HG03103 (cell line): ENCODE measurements at regions not wholly inside any gene's neighbourhood (a gene's known extent, or its start where the extent isn't known, plus 50 kb on each side); places are given as distances from the start of the nearest gene placed in this dataset.

ENCODE experiments used
- ATAC-seq: cut with Tn5 transposase; IDR thresholded peaks from one replicate; pipeline ENCODE4 v1.9.1; 2021; ENCODE audit warnings: low read depth; ENCODE audit not compliant: unreplicated experiment

DNA sequence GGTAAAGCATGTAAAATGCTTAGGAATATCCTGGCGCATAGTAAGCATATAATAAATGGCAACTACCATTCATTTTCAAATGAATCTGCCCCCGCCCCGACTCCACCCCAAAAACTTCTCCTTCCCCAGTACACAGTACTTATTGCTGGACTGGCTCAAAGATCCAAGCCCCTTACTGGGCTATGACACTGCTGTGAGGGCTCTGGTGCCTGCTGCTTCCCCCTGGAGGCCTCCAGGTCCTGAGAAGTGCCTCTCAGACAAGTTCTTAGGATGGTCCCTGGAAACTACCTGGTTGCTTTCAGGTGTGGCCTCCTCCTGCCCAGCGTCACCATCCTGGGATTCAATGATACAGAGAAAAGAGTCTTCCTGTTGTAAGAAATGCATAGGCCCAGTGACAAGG is 190.6 kb upstream of the NTM start:
- ATAC-seq = no peak

DNA sequence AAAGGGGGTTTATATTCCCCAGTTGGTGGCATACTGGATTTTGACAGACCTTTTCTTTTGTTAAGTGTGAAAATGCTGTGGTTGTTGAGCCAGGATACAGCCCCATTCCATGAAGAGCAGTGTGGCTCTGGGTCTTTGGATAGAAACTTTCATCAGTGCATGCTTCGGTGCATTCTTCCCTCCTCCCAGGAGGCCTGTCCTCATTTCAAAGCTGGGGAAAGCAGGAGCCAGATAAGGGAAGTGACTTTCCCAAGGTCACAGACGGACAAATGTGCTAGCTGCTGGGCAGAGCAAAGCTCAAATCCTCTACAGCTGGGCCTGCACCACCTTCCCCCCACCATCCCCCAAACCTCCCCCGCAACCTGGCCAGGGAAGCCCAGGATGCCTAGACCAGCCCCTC is 184.5 kb upstream of the NTM start:
- ATAC-seq = no peak

DNA sequence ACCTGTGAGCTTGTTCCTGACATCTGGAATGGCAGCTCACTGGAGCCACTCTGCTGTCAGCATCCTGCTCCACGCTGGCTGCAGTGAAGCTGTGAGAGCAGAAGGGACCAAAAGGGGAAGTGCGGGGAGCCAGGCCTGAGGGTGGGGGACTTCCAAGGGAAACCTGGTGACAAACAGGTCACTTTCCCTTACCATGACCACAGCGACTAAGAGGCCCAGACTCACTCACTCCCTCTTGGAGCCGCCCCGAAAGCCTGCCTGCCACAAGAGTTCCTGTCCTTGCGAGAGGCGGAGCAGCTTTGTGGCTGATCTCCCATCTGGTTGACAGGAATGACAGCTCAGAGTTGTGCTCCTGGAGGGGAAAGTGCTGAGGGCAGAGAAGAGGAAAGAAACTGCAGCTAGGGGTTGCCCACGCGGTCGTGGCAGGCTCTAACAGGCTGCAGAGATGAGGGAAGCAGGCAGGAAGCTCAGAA is 183.8 kb upstream of the NTM start:
- ATAC-seq = peak; percentile 83

DNA sequence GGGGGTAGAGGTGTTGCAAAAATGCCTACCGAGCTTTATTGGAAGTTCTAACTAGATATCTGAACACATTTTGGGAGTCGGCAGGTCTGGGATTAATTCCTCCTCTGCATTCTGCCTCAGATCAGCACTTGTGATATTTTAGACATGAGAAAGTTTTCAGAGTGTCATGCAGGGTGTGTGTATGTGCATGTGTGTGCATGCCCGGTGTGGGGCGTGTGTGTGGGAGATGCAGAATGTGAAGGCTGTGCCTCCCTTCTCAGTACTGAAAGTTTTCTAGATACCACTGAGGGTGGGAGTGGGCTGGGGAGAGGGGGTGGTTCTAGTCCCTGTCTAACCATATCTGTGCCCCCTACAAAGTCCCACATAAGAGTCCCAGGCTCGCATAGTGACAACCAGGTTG is 180.0 kb upstream of the NTM start:
- no peak for ATAC-seq

DNA sequence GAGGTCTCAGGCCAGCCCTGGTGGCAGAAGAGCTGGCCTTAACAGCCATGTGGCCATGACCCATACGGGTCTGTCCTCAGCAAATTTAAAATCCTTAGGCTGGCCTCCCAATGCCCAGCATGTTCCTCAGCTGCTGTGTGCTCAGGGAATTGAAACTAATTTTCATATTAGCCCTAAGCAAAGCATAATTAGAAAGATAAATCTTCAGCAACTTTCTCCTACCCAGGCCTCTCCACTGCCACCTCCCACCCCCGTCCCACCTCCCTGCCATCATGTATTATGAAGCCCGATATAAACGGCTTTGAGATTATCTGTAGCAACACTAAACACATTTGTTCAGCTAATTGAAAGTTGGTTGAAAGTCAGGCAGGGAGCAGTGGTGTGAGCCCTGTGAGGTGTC is 178.8 kb upstream of the NTM start:
- ATAC-seq = no peak

DNA sequence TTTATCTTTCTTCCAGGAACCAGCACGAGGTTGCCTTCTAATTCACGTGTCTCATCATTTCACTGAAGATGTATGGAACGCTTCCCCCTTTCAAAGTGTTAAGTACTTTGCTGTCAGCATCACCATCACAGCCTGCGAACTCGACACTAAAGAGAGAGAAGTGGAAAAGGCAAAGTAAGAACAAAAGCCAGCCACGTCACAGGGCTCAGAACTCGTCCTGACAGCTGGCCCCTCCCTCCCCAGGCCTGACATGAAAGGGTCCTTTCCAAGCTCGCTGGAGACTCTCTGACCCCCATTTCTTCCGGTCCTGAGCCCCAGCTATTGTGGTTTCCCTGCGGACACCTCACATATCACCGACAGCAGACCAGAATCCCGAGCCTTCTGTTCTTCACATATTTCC is 177.8 kb upstream of the NTM start:
- no peak for ATAC-seq

DNA sequence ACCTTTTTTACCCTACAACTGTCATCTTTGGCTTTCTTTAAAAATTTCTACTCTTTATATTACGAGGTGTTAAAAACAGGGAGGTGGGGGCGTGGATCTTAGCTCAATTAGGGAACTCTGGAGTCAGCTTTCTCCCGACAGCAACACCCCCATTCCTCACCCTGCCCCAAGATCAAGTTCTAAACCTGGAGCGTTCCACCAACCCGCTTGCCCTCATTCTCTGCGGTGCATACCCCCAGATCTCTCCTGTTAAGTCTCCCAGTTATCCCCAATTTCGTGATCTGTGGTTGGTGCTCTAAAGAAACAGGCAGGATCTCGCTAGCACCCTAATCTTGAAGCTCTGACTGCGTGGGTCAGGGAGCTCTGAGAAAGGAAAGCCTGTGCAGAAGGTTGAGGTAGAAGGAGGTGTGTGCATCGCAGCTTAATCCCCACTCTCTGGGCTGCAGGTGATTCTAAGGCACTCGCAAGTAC is 177.3 kb upstream of the NTM start:
- no peak for ATAC-seq

DNA sequence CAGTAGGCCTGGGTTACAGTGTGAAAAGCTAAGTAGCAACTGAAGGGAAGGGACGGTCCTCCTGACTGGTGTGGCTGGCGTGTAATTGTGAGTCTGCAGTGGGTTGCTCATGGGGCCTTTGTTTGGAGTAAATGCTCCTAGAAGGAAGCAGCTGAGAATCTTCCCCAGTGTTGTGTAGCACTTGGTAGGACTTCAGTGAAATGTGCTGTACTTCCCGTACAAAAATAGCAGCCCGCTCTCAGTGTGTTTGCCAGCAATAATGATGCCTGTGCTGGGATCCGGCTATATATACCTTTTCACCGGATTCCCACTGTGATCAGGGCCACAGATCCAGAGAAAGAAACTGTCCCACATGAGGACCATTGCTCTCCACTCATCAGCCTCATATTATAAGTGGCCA is 175.7 kb upstream of the NTM start:
- ATAC-seq = no peak

DNA sequence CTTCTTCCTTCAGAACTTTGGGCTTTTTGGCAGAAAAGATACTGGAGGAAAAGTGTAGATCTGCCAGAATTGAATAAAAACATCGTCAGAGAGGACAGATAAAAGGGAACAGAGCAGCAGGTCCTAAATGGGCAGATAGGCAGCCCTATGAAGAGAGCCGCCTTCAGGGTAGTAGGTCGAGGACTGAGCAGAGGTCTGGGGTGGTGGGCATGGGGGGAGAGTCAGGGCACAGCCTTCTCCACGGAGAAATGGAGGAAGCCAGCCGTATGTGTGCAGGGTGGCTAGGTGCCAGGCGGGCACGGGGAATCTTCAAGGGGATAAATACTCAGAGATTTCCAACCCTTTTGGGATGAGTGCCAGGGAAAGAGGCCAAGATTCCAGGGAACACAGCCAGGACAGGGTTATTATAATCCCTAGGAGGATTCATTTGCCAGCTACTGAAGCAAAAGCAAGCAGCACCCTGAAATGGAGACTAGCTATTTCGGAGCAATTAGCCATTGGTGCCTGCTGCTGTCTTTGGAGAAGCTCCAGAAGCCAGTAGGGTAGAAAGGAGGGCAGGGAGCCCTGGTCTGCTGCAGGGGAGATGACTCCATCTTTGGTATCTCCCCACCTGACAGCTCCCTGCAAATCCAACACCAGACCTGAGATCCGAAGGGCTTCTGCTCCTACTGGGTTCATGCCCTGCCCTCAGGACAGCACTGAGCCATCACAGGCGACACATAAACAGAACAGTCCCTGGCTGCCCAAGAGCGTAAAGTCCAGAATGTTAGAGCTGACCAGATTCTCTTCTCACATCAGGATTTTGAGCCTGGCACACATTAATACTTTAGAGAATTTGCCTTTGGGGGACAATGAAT is 174.5 kb upstream of the NTM start:
- no peak for ATAC-seq

DNA sequence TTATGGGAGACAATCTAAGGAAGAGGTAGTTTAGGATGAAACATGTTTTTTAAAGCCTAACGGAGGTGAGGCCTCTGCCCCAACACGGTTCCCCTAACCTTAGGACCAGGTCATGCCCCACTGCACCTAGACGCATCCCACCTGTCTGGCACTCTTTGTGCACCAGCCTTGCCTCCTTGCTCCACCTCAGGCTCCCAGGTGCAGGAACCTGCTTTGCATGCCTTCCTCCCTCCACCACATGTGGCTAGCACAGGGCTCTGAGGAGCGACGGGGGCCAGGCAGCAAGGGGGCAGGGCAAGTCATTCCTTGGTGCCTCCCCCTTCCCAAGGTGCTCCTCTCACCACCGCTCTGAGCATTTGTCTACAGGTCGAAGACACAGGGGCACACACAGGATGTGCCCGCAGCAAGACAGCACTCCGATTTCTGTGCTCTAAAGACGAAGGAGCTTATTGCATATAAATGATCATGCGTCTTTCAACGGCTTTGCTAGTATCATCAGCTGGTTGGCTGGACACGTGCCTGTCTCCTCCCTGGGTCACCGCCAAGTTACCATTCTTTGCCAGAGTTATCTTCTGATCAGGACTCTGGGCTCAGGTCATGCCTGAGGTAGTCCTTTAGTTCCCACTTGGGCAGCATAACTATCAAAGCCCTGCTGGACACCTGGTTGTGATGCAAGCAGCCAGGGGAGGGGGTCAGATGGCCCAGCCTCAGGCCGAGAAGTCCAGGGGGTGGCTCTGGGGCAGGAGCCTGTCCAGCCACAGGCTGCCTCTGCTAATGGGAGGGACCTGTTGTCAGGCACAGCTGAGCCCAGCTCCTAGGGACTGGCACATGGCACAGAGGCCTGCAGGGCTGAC is 172.0 kb upstream of the NTM start:
- no peak for ATAC-seq

DNA sequence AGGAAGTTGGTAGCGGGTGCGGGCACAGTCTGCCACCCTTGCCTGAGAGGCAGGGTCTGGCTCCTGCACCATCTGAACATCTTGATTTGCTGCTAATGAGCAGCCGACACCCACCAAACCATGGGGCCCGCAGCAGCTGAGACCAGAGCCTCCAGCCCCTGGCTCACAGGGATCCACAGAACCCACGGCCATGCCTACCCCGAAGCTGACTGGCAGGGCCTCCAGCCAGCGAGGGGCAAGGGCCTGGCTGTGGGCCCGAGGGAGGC is 171.5 kb upstream of the NTM start:
- no peak for ATAC-seq

DNA sequence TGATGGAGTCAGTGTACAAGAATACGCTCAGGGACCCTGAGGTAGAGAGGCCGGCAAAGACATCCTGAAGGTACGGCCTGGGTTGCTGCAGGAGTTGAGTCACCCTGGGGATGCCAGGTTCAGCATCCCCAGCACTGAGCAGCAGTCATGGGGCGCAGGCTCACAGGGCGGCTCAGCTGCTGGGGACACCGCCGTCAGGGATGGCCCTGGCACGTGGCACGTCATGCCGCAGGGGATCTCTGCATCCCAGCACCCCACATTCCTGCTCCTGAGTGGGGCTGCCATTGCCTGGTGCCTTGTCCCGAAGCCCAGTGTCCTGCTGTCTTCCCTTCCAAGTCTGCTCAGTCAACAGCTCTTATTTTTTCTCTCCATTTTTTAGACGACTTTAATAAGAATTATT is 168.7 kb upstream of the NTM start:
- no peak for ATAC-seq

DNA sequence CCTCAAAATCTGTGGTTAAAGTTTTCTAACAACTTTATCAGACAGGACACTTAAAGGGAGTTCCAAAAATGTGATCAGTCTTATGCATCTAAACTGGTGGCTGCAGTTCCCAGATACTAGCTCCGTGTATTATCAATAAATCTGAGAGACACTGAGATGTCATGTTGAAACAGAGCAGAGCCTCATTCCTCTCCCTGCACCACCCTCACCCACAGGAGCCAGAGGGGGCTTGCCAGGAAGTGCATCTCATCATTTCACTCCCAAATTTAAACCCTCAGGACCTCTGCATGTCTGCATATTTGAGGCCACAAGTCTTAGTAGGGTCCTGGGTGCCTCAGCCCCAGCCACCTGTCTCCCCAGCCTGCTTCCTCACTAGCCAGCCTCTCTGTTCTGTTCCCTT is 167.4 kb upstream of the NTM start:
- ATAC-seq = no peak

DNA sequence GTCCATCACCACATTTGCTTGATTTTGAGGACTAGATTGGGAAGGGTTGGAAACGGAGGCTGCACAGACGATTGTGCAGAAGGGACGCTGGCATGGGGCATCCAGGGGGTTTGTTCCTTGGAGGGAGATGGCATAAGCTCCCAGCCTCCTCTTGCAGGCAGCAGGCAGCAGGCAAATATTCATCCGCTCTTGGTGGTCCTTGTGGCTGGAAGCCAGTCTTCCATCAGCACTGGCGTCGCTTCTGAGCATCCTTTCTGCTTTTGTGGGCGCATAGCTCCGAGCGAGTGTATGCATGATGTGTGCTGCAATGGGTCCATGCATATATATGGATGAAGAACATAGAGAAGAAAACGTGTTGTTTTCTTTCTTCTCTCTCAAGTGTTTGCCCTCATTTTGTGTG is 166.1 kb upstream of the NTM start:
- no peak for ATAC-seq

DNA sequence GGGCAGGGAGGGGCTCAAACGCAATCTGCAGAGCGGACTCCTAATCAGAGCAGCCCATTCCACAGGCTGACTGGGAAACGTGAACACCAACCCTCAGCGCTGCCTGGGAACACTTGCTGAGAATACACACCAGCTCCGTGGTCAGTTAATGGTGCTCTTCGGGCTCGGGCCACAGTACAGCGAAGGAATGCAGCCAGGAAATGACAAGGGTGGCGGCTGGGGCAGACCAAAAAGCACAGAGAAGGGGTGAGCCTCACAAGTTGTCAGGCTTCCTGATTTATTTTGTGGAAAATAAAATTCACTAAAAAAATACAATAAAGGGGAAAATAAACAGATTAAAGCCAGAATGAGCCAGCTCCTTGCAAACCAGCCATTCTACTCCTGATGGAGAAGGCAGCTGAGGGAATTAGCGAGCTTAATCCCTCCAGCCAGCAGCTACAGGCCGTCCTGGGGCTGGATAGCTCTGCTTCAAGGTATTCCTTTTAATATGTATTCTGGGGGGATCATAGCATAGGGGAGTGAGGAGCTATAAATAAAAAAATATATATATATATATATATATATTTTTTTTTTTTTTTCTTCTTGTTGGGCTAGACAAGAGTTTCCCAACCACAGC is 165.5 kb upstream of the NTM start:
- ATAC-seq = no peak

DNA sequence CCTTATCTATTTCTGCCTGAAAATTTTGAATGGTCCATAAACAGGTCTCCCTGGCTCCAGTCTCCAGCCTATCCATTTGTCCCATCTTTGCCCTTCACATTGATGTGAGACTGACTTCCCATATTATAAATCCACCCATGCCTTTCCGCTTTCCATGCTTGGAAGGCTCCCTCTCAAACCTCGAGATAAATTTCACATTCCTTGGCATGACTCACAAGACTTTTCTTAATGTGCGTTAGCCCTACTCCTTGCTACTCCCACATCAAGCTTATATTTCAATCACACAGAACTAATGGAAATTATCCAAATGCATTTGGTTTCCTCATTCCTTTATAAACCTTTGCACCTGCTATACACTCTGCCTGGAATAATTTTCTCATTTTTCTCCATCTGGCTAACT is 163.7 kb upstream of the NTM start:
- no peak for ATAC-seq

DNA sequence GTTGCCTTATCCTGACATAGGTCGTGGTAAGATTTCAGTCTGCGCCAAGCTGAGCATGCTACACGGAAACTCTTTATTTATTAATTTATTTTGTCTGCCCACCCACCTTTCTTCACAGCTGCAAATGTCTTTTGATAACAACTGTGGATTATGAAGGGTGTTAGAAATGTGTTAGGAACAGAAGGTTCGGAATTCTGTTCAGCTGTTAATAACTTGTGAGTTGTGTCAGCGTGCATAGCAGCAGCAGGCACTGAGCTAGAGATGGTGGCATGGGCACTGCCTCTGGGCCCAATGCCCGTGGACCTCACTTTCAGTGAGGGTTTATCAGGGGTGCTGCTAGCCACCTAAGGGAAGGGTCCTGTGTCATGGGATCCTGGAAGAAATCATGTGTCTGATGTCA is 162.5 kb upstream of the NTM start:
- ATAC-seq = no peak

DNA sequence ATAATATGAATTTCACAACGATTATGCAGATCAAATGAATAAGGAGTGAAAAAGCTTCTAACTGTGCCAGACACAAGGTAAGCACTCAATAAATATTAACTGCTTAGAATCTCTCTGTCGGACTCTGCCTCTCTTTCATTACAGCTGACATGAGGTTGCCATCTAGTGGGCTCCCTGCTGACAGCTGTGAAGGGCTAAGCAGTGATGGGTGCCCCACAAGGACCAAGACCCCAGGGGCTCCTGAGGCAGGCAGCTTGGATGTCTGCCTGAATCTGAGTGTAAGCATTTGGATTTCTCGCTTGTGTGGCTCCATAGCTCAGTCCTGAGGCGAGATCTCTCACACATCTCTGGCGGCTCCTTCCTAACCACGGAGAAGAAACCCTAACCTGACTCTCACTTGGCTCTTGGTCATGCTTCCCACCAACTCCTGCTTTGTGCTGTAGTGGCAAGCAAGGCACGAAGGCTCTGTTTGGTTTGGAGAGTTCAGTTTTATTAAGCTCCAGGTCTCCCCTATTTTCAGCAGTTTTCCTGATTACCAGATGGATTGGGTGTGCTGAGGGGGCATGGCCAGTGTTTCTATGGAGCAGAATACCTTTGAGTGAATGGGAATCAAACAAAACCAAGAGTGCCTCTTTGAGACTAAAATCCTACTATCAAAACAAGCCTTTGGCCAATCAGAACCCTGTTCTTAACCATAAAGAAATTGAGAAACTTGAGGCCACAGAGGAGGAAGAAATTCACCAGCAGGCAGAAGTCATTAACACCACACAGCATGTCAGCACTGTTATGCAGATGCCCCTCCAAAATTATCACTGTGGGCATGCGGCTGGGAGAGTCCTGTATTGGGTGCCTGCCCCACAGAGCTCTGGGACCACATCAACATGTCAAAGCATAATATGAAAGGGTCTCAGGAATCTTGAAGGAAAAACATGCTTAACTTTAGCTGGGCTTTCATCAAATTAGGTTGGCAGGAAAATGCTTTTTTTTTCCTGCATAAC is 152.8 kb upstream of the NTM start:
- ATAC-seq = no peak

DNA sequence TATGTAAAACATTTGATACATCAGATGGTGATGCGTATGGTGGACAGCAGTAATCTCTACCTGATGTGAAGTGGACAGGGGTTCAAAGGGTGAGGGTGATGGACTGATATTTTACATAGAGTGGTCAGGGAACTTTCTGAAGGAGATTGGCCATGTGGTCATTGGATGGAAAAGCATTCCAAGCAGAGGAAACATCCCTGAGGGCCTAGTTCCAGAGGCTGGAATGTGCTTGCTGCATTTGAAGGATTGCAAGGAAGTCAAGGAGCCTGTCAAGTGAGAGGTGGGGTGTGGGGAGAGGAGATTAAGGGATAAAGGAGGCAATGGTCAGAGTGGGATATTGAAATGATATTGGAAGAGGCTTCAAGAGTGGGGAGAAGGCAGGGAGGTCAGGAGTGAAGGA is 151.9 kb upstream of the NTM start:
- ATAC-seq = no peak

DNA sequence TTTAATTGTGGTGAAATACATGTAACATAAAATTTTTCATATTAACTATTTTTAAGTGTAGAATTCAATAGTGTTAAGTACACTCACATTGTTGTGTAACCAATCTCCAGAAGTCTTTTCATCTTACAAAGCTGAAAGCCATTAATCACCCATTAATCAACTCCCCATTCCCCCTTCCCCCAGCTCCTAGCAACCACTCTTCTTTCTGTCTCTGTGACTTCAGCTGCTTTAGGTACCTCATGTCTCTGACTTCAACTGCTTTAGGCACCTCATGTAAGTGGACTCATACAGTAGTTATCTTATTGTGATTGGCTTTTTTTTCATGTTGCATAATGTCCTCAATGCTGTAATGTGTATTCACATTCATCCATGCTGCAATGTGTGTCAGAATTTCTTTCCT is 150.8 kb upstream of the NTM start:
- no peak for ATAC-seq
